ENCODE measurements at regions not wholly inside any gene's neighbourhood (a gene's known extent, or its start where the extent isn't known, plus 50 kb on each side); places are given as distances from the start of the nearest gene placed in this dataset.
"Not testable (repeated sequence)": the region's sequence is repeated elsewhere in the genome, so short reads cannot be mapped to it uniquely, and the experiment has no call there.

DNA sequence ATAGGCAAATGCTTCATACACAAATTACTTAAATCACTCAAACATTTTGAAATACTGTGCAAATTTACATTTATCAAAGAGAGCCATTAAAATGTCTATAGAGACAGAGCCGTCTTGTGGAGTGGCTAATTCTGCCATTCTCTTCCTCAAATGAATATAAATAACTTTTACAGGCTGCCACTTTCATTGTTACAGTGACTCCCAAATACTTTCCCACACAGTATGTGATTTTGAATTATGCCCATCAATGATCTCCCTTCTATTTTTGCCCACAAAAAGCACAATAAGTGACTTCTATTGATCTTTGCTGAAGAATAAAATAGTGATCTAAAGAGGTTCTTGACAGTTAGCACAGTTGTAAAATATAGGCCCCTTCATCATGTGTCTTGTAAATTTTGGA, 1244.9 kb downstream of the PCDH17 start:
- in situ Hi-C loops (cut with MboI; ENCODE audit: low sequenced_read_pairs): no loop called here

DNA sequence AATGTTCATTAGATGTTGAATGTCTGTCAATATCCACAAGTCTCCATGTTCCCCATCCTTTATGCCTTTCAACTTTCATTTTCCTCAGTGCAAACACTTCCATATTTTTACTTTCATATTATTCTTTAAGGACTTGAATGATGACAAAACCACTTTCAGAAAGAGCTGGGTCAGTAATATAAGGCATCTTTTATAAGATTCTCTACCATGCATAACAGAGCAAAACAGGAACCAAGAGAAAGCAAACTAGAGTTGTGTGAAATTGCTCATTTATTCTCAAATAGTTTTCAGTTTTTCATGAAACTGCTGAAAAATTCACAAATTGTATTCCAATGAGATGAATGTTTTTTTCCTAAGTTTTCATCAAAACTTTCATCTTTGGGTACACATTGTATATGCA, 1247.6 kb downstream of the PCDH17 start:
- in situ Hi-C loops (cut with MboI; ENCODE audit: low sequenced_read_pairs): no loop called here

DNA sequence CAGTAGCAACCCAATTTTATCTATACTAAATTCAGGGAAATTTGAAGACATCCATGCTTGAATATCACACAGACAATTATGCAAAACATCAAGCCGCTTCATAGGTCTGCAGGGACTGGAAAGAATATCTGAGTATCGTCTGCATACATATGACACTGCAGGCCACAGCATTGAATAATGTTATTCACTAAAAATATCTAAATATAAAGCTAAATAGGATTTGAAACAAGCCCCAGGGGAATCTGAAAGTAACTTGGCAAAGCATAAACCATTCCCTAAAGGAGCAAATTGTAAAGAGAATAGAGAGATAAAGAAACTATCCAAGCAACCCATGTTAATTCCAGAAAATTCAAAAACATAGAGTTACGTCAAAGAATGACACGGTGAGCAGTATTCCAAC, 1251.0 kb downstream of the PCDH17 start:
- in situ Hi-C loops (cut with MboI; ENCODE audit: low sequenced_read_pairs): no loop called here

DNA sequence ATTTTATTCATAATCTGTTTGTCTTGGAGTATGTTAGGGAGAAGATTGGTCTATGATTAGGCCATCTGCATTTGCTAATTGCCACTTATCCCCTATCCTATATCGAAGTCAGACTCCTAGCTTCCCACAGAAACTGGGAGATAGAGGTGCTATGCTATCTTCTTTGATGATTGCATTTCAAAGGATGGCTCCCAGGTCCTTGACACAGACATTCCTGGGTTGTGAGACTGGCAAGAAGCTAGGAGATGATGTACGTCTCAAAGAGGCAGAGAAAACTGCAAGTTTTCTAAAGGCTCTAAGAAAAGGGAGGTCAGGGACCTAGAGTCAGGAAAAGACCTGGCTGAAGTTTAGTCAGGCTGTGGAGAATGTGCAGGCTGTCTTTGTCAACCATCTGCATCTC, 1251.9 kb downstream of the PCDH17 start:
- in situ Hi-C loops (cut with MboI; ENCODE audit: low sequenced_read_pairs): no loop called here

DNA sequence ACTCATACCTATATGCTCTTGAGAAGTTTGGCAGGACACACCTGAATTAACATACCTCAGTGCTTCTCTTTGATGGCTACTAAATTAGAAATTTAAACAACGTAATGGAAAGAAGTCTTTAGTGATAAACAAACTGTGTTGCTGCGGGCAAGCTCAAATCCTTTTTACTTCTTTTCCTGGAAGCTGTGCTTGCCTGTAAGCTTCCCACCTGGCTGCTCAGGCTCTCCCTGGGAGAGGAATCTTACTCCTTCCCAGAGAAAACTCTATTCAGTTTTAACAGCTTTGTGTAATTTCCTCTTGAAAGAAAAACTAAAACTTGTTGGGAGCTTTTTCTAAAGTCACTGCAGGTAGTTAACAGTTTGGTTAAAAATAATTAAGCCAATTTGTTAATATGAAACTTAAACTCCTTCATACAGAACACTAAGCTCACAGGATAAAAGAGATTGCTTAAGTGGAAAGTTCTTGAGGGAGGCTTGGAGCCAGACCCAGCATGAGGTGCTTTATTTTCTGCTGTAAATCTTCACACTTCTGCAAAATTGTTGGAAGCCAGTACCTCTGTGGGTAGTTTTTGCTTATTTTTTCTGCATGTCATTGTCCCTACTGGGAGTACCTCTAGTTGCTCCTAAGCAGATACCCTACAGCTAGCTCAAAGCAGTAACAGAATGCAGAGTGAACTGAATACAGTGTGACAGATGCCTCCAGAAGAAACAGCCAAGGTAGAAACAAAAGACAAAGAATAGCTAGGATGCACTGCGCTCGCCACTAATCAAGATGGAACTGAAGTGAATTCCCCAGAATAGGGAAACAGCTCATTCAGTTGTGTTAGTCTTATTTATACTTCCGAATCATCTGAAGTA, 1253.0 kb downstream of the PCDH17 start:
- in situ Hi-C loops (cut with MboI; ENCODE audit: low sequenced_read_pairs): no loop called here

DNA sequence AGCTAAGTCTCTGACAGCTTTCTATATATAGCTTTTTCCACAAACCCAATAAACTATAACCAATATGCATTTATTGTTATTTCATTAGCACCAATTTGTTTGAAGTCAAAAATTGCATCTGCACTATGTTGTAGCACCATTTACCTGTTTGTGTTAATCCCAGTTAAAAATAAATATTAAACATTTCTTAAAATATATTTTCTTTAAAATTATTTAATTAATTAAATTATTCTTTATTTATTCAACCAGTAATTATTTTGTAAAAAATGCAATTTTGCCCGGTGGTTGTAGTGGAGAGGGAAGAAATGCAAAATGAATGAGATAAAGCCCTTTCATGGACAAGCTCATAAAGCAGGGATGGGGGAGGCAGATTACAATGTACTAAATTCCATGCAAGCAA, 1257.9 kb downstream of the PCDH17 start:
- in situ Hi-C loops (cut with MboI; ENCODE audit: low sequenced_read_pairs): no loop called here

DNA sequence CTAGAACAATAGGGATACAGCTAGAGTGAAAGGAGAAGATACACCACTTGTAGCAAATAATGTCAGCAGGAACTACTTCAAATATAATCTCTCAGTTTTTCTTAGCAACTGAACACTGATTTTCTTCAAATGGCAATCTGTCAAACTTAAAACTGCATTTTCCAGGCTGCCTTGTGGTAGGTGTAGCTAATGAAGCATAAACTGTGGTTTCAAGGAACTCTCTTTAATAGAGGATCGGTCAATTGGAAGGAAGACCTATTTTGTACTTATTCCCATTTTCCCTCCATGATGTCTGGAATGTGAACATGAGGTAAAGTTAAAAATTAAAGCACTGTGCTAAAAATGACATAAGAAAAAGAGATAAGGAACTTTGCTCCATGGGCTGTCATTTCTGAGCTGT, 1261.9 kb downstream of the PCDH17 start:
- in situ Hi-C loops (cut with MboI; ENCODE audit: low sequenced_read_pairs): no loop called here

DNA sequence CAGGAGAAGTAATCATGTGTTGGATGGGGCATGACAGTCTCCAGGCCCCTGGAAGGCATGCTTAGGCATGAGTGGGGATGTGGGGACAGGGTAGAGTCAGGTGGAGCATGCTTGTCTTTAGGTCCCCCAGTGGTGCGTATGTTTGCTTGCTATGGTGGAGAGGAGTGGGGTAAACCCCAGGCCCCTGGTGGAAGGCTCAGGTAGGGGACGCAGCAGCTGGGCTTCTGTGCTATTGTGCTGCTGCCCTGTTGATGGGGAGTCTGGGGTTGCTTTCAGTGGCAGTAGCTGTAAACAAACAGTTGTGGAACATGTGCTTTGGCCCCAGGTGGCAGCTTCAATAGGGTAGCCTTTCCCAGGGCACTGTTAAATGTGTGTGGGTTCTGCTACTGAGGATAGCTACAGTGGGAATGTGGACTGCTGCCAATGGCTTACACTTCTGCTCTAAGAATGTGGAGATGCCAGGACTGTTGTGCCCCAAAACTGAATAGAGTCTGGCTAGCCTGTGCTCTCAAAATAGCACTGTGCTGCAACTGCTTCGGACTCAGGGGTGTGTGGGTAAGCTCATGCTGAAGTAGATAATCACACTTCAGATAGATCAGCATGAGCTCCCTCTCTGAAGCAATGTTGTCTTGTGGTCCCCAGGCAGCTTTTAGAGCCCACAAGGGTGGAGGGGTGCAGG, 1257.3 kb downstream of the DIAPH3 start:
- in situ Hi-C loops (cut with MboI; ENCODE audit: low sequenced_read_pairs): no loop called here

DNA sequence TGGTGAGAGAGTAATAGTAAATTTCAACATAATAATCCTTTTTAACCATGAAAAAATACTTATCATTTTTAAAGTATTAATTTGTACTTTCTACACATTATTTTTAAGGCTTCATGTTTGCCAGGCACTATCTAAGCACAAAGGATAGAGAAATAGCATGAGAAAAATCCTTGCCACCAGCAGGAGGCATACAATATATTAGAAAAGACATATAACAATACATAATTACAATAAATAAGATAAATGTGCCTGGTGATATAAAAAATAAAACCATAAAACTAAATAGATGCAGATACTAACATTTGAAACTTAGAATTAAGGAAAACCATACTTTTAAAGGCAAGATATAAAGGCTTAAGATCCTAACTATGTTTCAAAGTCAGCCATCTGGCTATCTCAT, 1256.4 kb downstream of the DIAPH3 start:
- in situ Hi-C loops (cut with MboI; ENCODE audit: low sequenced_read_pairs): no loop called here

DNA sequence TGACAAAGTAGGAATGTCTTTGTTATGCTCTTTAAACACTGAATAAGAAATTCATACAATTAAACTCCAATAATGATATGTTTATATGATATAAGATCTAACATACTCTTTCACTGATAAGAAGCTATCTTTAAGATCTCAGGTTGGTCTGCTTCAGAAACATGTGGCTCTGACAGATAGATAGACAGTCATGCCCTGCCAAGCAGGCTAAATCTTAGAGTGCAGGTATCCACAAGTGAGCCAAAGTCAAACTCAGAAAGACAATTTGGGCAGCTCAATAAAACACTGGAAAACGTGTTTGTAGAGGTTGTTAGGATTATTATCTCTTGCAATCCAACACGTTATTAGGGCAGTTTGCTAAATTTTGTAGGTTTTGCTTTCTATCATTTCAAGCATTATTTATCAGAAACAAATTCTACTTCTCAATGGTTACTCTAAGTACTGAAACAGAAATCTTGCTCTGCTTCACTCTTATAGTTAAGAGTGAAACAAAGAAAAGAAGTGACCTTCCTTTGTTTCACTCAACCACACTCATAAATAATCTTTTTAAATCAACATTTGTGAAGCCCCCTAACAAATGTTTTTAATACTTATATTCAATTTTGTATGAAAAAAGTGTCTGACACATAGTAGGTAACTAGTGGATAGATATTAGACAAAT, 1255.6 kb downstream of the DIAPH3 start:
- in situ Hi-C loops (cut with MboI; ENCODE audit: low sequenced_read_pairs): no loop called here

DNA sequence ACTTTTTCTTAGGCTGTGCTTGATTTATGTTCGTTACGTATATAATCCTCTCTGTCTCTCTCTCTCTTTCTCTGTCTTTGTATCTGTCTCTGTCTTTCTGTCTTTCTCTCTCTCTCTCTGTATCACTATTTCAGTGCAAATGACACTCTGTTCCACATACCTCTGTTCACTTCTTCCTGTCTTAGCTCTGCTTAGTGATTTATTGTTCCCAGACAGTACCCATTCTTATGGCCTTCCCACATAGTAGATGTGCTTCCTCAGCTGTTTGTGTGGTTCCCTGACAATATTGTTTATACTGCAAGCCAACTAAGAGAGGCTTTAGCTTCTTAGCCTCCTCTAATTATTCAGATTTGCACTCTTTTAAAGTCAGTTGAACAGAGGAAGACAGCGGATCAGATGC, 1244.2 kb downstream of the DIAPH3 start:
- in situ Hi-C loops (cut with MboI; ENCODE audit: low sequenced_read_pairs): no loop called here

DNA sequence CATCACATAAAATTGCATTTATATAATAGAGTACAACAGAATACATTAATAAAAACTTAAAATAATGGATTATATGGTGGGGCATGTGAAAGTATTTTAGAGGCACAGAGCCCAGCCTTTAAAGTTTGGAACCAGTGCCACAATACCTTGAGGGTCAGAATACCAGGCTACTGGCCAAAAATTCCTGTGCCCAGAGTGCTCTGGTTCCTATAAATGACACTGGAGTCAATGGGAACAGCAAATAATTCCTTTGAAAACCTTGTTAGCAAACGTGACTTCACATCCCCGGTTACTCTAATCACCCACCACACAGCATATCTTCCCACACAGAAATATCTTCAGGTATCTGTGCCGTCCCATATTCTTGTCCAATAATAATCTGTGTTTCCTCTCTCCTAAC, 1242.6 kb downstream of the DIAPH3 start:
- in situ Hi-C loops (cut with MboI; ENCODE audit: low sequenced_read_pairs): no loop called here

DNA sequence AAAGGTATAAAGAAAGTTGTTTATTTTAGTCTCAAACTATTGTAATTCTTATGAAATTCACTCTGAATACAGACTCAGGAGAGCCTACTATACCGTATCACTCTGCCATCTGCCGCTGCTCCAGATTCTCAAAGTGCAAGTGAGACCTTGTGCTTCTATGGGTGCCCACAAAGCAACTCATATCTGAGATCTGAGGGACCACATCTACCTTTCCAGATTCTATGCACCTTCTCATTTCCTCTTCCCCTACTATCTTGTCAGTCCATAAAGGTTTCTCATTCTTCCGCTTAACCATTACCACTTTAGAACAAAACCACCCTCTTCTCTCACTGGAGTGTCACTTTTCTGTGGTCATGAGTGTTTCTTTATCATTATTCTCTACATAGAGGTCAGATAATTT, 1236.9 kb downstream of the DIAPH3 start:
- in situ Hi-C loops (cut with MboI; ENCODE audit: low sequenced_read_pairs): no loop called here

DNA sequence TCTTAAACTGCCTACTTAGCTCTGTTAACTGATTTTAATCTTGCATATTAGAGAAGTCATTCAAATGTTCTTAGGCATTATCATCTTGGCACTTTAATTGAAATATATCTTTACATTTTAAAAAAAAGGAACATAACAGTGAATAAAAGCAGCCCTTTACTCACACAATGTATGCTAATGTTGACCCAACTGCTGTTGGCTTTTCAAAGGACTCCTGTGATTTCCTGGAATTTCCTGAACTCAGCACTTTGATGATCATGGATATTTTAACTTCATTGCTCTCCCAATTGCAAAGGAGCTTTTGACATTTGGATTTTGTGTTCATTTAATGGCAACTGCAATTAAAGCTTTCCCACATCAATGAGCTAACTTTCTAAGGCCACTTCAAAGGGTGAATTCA, 1230.3 kb downstream of the DIAPH3 start:
- in situ Hi-C loops (cut with MboI; ENCODE audit: low sequenced_read_pairs): no loop called here

DNA sequence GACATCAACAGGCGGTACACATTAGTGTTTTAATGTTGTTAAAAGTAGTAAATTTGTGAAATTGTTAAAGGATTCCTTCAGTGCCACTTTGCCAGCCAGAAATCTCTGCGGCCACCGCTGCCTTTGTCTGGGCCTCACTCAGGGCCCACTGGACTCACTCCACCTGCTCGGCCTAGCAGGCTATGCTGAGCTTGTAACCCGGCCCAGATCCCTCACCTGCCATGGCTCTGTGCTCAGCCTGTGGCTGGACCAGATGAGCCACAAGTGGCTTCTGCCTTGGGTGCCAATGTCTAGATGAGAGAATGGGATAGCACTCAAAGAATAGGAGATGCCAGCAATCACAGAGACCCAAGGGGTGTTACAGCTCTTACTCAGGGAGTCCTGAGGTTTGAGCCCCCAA, 1228.0 kb downstream of the DIAPH3 start:
- in situ Hi-C loops (cut with MboI; ENCODE audit: low sequenced_read_pairs): no loop called here

DNA sequence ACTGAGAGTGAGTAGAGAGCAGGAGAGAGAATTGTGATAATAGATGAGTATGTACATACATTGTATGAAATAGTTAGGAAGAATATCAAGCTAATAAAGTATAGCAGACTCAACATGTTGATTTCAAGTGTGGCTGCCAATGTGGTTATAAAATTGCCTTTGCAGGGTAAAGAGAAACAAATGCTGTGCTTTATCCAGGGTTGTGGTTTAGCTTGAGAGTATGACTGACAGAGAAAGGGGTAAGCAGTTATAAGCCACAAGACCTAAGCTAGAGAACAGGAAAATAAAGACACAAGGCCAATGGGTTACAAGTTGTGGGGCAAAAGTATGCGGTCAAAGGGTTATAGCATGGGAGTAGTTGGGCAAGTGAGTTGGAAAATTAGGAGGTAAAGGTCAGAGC, 1217.5 kb downstream of the DIAPH3 start:
- in situ Hi-C loops (cut with MboI; ENCODE audit: low sequenced_read_pairs): no loop called here

DNA sequence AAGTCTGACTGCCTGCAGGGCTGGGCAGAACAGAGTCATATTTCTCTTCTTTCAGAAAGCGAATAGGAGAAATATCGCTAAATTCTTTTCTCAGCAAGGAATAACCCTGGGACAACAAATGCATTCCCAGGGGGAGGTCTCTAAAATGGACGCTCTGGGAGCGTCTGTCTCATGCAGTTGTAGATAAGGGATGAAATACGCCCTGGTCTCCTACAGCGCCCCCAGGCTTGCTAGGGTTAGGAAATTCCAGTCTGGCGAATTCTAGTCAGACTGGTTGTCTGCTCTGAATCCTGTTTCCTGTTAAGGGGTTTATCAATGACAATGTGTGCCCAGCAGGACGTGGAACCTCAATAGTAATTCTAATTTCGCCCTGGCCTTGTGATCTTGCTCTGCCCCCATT, 1214.1 kb downstream of the DIAPH3 start:
- in situ Hi-C loops (cut with MboI; ENCODE audit: low sequenced_read_pairs): no loop called here

DNA sequence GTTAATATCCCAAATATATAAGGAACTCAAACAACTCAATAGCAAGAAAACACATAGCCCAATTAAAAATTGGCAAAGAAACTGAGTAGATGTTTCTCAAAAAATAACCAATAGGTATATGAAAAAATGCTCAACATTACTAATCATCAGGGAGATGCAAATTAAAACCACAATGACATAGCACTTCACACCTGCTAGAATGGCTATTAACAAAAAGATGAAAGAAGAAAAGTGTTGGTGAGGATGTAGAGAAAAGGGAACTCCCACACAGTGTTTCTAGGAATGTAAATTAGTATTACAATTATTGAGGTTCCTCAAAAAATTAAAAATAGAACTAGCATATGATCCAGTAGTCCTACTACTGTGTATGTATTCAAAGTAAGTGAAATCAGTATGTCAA, 1212.8 kb downstream of the DIAPH3 start:
- in situ Hi-C loops (cut with MboI; ENCODE audit: low sequenced_read_pairs): no loop called here

DNA sequence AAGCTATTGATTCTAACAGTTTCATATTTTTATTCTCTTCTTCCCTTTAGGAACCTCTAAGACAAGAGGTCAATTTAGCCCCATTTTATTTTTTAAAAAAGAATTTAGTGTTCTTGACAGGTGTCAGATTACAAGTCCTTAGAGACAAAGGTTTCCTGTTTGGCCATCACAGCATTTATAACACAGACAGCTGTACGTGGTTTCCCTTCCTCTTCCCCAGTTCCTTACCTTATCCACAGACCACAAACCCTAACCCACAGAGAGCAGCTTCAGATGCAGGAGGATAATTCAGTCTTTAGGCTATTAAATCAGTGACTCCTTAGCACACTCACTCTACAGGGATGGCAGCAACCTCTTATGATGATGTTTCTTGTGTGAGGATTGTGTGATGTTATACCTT, 1210.1 kb downstream of the DIAPH3 start:
- in situ Hi-C loops (cut with MboI; ENCODE audit: low sequenced_read_pairs): no loop called here

DNA sequence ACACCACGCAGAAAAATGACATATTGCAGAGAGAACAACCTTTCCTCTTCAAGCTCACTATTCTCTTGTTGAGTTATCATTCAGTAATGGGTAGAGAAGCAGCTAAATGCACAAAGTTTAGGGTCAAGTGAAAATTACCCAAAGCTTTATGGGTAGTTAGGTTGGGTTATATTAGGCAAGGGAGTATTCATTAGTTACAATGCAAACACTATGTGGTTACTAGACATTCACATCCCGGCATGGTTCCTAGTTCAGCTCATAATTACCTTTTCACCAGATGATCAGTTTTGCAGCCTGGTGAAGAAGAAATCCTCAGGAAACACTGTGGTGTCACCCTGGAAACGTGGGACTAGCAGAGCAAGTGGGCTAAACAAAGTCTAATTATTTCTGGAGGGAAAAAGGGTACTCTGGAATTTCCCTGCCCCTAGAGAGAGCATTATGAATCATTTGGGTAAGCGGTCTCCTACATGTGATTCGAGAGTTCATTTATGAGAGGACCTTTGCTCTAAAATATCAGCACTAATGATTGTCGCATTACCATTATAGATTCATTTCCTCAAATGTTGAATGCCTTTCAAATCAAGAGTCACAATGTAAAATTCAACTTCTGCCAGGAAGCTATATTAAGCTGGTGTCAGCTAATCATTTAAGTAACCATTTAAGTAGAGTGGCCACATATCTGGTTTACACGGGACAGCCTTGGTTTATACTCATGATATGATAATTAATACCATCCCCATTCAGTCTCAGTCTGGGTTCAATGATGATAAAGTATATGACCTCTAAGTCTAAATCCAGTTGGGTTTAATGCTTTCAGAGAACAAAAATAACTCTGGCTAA, 1208.0 kb downstream of the DIAPH3 start:
- in situ Hi-C loops (cut with MboI; ENCODE audit: low sequenced_read_pairs): no loop called here

DNA sequence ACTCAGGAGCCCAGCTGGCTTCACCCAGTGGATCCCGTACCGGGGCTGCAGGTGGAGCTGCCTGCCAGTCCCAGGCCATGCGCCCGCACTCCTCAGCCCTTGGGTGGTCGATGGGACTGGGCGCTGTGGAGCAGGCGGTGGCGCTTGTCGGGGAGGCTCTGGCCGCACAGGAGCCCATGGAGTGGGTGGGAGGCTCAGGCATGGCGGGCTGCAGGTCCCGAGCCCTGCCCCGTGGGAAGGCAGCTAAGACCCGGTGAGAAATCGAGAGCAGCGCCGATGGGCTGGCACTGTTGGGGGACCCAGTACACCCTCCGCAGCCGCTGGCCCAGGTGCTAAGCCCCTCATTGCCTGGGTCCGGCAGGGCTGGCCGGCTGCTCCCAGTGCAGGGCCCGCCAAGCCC, 1205.6 kb downstream of the DIAPH3 start:
- in situ Hi-C loops (cut with MboI; ENCODE audit: low sequenced_read_pairs): not testable (repeated sequence)
